ENCODE measurements at regions not wholly inside any gene's neighbourhood (a gene's known extent, or its start where the extent isn't known, plus 50 kb on each side); places are given as distances from the start of the nearest gene placed in this dataset.

GRCh38 chr2:173539615-173540014 lies 184.9 kb downstream of the CDCA7 start:
- TF ChIP-seq POLR2A (IDR thresholded peaks at IDR 0.05; ENCODE audit: low read length): no peak
- TF ChIP-seq BCL3 (IDR thresholded peaks at IDR 0.05): no peak
- no peak for TF ChIP-seq POLR2AphosphoS2 (conservative IDR thresholded peaks at IDR 0.05; ENCODE audit: low read length)
- no peak for TF ChIP-seq EP300 (IDR thresholded peaks at IDR 0.05)
- TF ChIP-seq USF2 (IDR thresholded peaks at IDR 0.05): no peak
- TF ChIP-seq CTCF (IDR thresholded peaks at IDR 0.05): no peak

All from A549 (cell line).